Sciatic nerve (tissue), 2 donors: ENCODE measurements at regions not wholly inside any gene's neighbourhood (a gene's known extent, or its start where the extent isn't known, plus 50 kb on each side); places are given as distances from the start of the nearest gene placed in this dataset.
"Not testable (repeated sequence)": the region's sequence is repeated elsewhere in the genome, so short reads cannot be mapped to it uniquely, and the experiment has no call there.

ENCODE experiments used
- ATAC-seq: fragments of 200-7000 bp; cut with Tn5 transposase; one replicate; pipeline ENCODE4 v1.9.1; 2020; ENCODE audit warnings: mild to moderate bottlenecking, moderate library complexity
- DNase-seq: peaks from one replicate; pipeline ENCODE4 v3.0.0-alpha.2; 2020; ENCODE audit warnings: low spot score
- intact Hi-C: fragments of 100-400 bp; cut with DNase I; formaldehyde crosslinking; loops from one replicate; pipeline ENCODE4 v1.14.2; 2022
- donor health status: DM: no; HTN: no; CAD: no.
- donor health status: DM: no; HTN: no; CAD: no.

- no peak for DNase-seq
- intact Hi-C loops: no loop called here
- no peak for ATAC-seq
Measured at GRCh38 chr15:99480016-99480810, 85.6 kb upstream of the MEF2A start.

- intact Hi-C loops: no loop called here
- ATAC-seq: no peak
- DNase-seq: no peak
Measured at GRCh38 chr15:99481113-99481950, 84.5 kb upstream of the MEF2A start.

GRCh38 chr15:99481951-99482230 is 83.9 kb upstream of the MEF2A start:
- DNase-seq (no peak), ATAC-seq (no peak)
- intact Hi-C loops: no loop called here

- DNase-seq (no peak), ATAC-seq (no peak)
- intact Hi-C loops: no loop called here
Measured at GRCh38 chr15:99482993-99483392, 82.8 kb upstream of the MEF2A start.

- intact Hi-C loops: no loop called here
- ATAC-seq: peak; percentile 37
Measured at GRCh38 chr15:99485153-99485961, 80.4 kb upstream of the MEF2A start.

GRCh38 chr15:99485992-99486370 is 79.8 kb upstream of the MEF2A start:
- intact Hi-C loops: no loop called here
- no peak for DNase-seq
- ATAC-seq: peak; percentile 57

More at GRCh38 chr15:99485153-99485961, 80.4 kb upstream of the MEF2A start:
- DNase-seq: no peak

GRCh38 chr15:99486371-99487336 is 79.1 kb upstream of the MEF2A start:
- intact Hi-C loops: no loop called here
- ATAC-seq (peak; percentile 82), DNase-seq (peak; percentile 74)

GRCh38 chr15:99487337-99487730 is 78.5 kb upstream of the MEF2A start:
- ATAC-seq (no peak), DNase-seq (no peak)
- intact Hi-C loops: no loop called here

- intact Hi-C loops: no loop called here
- ATAC-seq (no peak), DNase-seq (no peak)
Measured at GRCh38 chr15:99492275-99492674, 73.5 kb upstream of the MEF2A start.

- DNase-seq (no peak), ATAC-seq (no peak)
- intact Hi-C loops: no loop called here
Measured at GRCh38 chr15:99492716-99493115, 73.1 kb upstream of the MEF2A start.

- intact Hi-C loops: no loop called here
- ATAC-seq: no peak
- DNase-seq: no peak
Measured at GRCh38 chr15:99493461-99493860, 72.3 kb upstream of the MEF2A start.

- DNase-seq, intact Hi-C loops, ATAC-seq: not testable (repeated sequence)
Measured at GRCh38 chr15:99494536-99495233, 71.1 kb upstream of the MEF2A start.

- intact Hi-C loops: no loop called here
- ATAC-seq (no peak), DNase-seq (no peak)
Measured at GRCh38 chr15:99495430-99496301, 70.1 kb upstream of the MEF2A start.

- DNase-seq (no peak), ATAC-seq (no peak)
- intact Hi-C loops: no loop called here
Measured at GRCh38 chr15:99496302-99496629, 69.5 kb upstream of the MEF2A start.

GRCh38 chr15:99502182-99502581 is 63.6 kb upstream of the MEF2A start:
- no peak for DNase-seq
- peak; percentile 26 for ATAC-seq
- intact Hi-C loops: no loop called here

- intact Hi-C loops: no loop called here
- DNase-seq: no peak
- ATAC-seq: no peak
Measured at GRCh38 chr15:99502661-99503060, 63.1 kb upstream of the MEF2A start.

- intact Hi-C loops: no loop called here
Measured at GRCh38 chr15:99503411-99503810, 62.4 kb upstream of the MEF2A start.

More at GRCh38 chr15:99503411-99503810, 62.4 kb upstream of the MEF2A start:
- DNase-seq: no peak
- ATAC-seq: no peak
